ENCODE measurements at regions not wholly inside any gene's neighbourhood (a gene's known extent, or its start where the extent isn't known, plus 50 kb on each side); places are given as distances from the start of the nearest gene placed in this dataset.

DNA sequence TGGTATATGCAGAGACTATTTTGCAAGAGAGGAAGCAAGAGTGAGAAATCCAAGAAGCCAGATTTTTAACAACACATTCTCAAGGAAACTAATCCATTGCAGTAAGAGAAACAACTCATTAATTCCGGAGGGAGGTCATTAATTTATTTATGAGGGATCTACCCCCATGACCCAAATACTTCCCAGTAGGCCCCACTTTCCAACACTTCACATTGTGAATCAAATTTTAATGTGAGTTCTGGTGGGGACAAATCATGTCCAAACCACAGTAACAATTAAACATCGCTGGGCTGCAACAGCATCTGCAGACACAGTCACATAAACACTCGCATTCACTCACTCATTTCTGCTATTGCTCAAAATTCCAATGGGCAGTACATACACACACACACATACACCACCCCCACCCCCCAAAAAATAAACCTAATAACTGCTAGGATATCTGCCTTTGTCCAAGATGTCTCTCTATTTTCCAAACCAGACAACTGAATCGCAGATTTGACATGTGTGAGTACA is 1483.7 kb downstream of the PCDH9 start:
- TF ChIP-seq, protein P1, sequence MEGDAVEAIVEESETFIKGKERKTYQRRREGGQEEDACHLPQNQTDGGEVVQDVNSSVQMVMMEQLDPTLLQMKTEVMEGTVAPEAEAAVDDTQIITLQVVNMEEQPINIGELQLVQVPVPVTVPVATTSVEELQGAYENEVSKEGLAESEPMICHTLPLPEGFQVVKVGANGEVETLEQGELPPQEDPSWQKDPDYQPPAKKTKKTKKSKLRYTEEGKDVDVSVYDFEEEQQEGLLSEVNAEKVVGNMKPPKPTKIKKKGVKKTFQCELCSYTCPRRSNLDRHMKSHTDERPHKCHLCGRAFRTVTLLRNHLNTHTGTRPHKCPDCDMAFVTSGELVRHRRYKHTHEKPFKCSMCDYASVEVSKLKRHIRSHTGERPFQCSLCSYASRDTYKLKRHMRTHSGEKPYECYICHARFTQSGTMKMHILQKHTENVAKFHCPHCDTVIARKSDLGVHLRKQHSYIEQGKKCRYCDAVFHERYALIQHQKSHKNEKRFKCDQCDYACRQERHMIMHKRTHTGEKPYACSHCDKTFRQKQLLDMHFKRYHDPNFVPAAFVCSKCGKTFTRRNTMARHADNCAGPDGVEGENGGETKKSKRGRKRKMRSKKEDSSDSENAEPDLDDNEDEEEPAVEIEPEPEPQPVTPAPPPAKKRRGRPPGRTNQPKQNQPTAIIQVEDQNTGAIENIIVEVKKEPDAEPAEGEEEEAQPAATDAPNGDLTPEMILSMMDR (IDR thresholded peaks at IDR 0.05; ENCODE audit: poor library complexity) = no peak
- no peak for TF ChIP-seq EZH2phosphoT487 (IDR thresholded peaks at IDR 0.05; ENCODE audit: low read depth, severe bottlenecking, unreplicated experiment)
- TF ChIP-seq EZH2 (IDR thresholded peaks at IDR 0.05; ENCODE audit: borderline replicate concordance) = no peak

Measured in hepatocyte (in vitro differentiated cells).